Liver (tissue), 8 donors: ENCODE measurements at regions not wholly inside any gene's neighbourhood (a gene's known extent, or its start where the extent isn't known, plus 50 kb on each side); places are given as distances from the start of the nearest gene placed in this dataset.

Source experiments
- DNase-seq: peaks from one replicate; pipeline ENCODE4 v3.0.0-alpha.2; 2017; ENCODE audit warnings: low spot score
- H3K27ac ChIP-seq, 2 donors: one replicate each; pipeline ENCODE4 v1.7.0; 2013; ENCODE audit warnings: inconsistent platforms in 2 of 2, low read length in 2 of 2, control low read depth in 1 of 2, low read depth in 1 of 2, mild to moderate bottlenecking in 1 of 2
- H3K27me3 ChIP-seq, 4 donors: one replicate each; pipeline versions ENCODE4 v1.6.1 to v1.7.0; 2013; ENCODE audit warnings: low read length in 3 of 4, inconsistent platforms in 1 of 4, mild to moderate bottlenecking in 1 of 4, moderate library complexity in 1 of 4; ENCODE audit not compliant: control insufficient read depth in 4 of 4, insufficient read depth in 4 of 4
- H3K36me3 ChIP-seq, 4 donors: one replicate each; pipeline versions ENCODE4 v1.6.1 to v1.7.0; 2013; ENCODE audit warnings: low read length in 3 of 4, mild to moderate bottlenecking in 3 of 4, low read depth in 1 of 4, moderate library complexity in 1 of 4; ENCODE audit not compliant: control insufficient read depth in 4 of 4, insufficient read depth in 3 of 4
- H3K4me1 ChIP-seq, 4 donors: one replicate each; pipeline versions ENCODE4 v1.6.1 to v1.7.0; 2013; ENCODE audit warnings: low read length in 3 of 4, mild to moderate bottlenecking in 3 of 4, moderate library complexity in 1 of 4; ENCODE audit not compliant: control insufficient read depth in 4 of 4, insufficient read depth in 4 of 4
- H3K4me3 ChIP-seq, 3 donors: one replicate each; pipeline versions ENCODE4 v1.6.1 to v1.7.0; 2013; ENCODE audit warnings: low read length in 3 of 3, control low read depth in 1 of 3, low read depth in 1 of 3, mild to moderate bottlenecking in 1 of 3
- H3K9ac ChIP-seq, 2 donors: one replicate each; pipeline ENCODE4 v1.7.0; 2013; ENCODE audit warnings: low read length in 2 of 2, mild to moderate bottlenecking in 2 of 2, moderate library complexity in 2 of 2, control low read depth in 1 of 2, low read depth in 1 of 2
- H3K9me3 ChIP-seq, 4 donors: one replicate each; pipeline versions ENCODE4 v1.6.1 to v1.7.0; 2013; ENCODE audit warnings: low read length in 3 of 4; ENCODE audit not compliant: control insufficient read depth in 4 of 4
- EGR1 ChIP-seq, 2 donors: IDR thresholded peaks; 2 replicates each; pipeline ENCODE4 v1.6.1; 2016 to 2018; ENCODE audit warnings: antibody characterized with exemption in 2 of 2, low read depth in 2 of 2
- FOXA1 ChIP-seq: IDR thresholded peaks from 2 replicates; pipeline ENCODE4 v1.6.1; 2016; ENCODE audit warnings: antibody characterized with exemption
- FOXA2 ChIP-seq: IDR thresholded peaks from 2 replicates; pipeline ENCODE4 v1.6.1; 2016; ENCODE audit warnings: antibody characterized with exemption
- GABPA ChIP-seq, 2 donors: IDR thresholded peaks in 1 of 2; conservative IDR thresholded peaks in 1 of 2; 2 replicates each; pipeline ENCODE4 v1.6.1; 2016; ENCODE audit warnings: antibody characterized with exemption in 2 of 2, mild to moderate bottlenecking in 1 of 2, moderate library complexity in 1 of 2
- HNF4A ChIP-seq, 2 donors: conservative IDR thresholded peaks; 2 replicates each; pipeline ENCODE4 v1.6.1; 2016; ENCODE audit warnings: antibody characterized with exemption in 2 of 2, mild to moderate bottlenecking in 2 of 2
- HNF4G ChIP-seq: IDR thresholded peaks from 2 replicates; pipeline ENCODE4 v1.6.1; 2016; ENCODE audit warnings: antibody characterized with exemption
- JUND ChIP-seq, 2 donors: IDR thresholded peaks; 2 replicates each; pipeline ENCODE4 v1.6.1; 2016; ENCODE audit warnings: antibody characterized with exemption in 2 of 2
- NR2F2 ChIP-seq: IDR thresholded peaks from 2 replicates; pipeline ENCODE4 v1.6.1; 2016; ENCODE audit warnings: antibody characterized with exemption
- RAD21 ChIP-seq, 2 donors: IDR thresholded peaks; 2 replicates each; pipeline ENCODE4 v1.6.1; 2016; ENCODE audit warnings: antibody characterized with exemption in 2 of 2, mild to moderate bottlenecking in 2 of 2
- RXRA ChIP-seq, 2 donors: IDR thresholded peaks; 2 replicates each; pipeline ENCODE4 v1.6.1; 2017 to 2018; ENCODE audit warnings: antibody characterized with exemption in 2 of 2, mild to moderate bottlenecking in 1 of 2
- SP1 ChIP-seq: IDR thresholded peaks from 2 replicates; pipeline ENCODE4 v1.6.1; 2018; ENCODE audit warnings: antibody characterized with exemption, mild to moderate bottlenecking
- TAF1 ChIP-seq: conservative IDR thresholded peaks from 2 replicates; pipeline ENCODE4 v1.6.1; 2016; ENCODE audit warnings: antibody characterized with exemption, mild to moderate bottlenecking
- YY1 ChIP-seq: IDR thresholded peaks from 2 replicates; pipeline ENCODE4 v1.6.1; 2016; ENCODE audit warnings: antibody characterized with exemption, mild to moderate bottlenecking
- WGBS: extraction: QIAGEN DNeasy Blood & Tissue Kit; methylation state at CpG from one replicate; pipeline ENCODE4 v1.1.7; 2013; 5-methylcytosine and 5-hydroxymethylcytosine counted together
- TF ChIP-seq, protein P1 (sequence below): IDR thresholded peaks from 2 replicates; pipeline ENCODE4 v1.6.1; 2016; ENCODE audit warnings: antibody characterized with exemption
- TF ChIP-seq, protein P2 (sequence below): IDR thresholded peaks from 2 replicates; pipeline ENCODE4 v1.6.1; 2016; ENCODE audit warnings: antibody characterized with exemption
- TF ChIP-seq, protein P3 (sequence below): IDR thresholded peaks from 2 replicates; pipeline ENCODE4 v1.6.1; 2016; ENCODE audit warnings: antibody characterized with exemption
- TF ChIP-seq, protein P4 (sequence below): fragments of 150-350 bp; IDR thresholded peaks from 2 replicates; pipeline ENCODE4 v1.5.1; 2017; ENCODE audit warnings: improper control_type of control experiment, low read depth, low read length; ENCODE audit not compliant: missing input control
- TF ChIP-seq, protein P5 (sequence below): IDR thresholded peaks from 2 replicates; pipeline ENCODE4 v1.6.1; 2016; ENCODE audit warnings: antibody characterized with exemption, mild to moderate bottlenecking
- donor health status: healthy.
- donor health status: healthy.
- donor health status: healthy.
- donor health status: healthy.
- donor health status: healthy.

DNA sequence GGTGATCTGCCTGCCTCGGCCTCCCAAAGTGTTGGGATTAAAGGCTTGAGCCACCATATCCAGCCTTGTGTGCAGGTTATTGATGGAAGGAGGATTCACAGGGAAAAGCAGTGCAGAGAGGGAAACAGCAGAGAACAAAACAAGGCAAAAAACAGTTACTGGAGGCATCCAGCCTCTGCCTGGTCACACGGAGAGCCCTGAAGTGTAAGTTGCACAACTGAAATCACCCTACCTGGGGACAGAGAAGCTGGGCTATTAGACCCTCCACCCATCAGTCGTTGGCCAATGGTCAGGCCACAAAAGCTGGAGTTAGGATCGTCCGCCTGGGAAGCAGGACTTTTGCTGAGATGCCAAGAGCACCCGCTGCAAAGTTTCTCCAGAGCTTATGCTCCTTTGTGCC lies 57.9 kb upstream of the BCO1 start (continued):
- TF ChIP-seq, protein P1, sequence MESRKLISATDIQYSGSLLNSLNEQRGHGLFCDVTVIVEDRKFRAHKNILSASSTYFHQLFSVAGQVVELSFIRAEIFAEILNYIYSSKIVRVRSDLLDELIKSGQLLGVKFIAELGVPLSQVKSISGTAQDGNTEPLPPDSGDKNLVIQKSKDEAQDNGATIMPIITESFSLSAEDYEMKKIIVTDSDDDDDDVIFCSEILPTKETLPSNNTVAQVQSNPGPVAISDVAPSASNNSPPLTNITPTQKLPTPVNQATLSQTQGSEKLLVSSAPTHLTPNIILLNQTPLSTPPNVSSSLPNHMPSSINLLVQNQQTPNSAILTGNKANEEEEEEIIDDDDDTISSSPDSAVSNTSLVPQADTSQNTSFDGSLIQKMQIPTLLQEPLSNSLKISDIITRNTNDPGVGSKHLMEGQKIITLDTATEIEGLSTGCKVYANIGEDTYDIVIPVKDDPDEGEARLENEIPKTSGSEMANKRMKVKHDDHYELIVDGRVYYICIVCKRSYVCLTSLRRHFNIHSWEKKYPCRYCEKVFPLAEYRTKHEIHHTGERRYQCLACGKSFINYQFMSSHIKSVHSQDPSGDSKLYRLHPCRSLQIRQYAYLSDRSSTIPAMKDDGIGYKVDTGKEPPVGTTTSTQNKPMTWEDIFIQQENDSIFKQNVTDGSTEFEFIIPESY = no peak
- no peak for TF ChIP-seq FOXA1
- TF ChIP-seq, protein P2, sequence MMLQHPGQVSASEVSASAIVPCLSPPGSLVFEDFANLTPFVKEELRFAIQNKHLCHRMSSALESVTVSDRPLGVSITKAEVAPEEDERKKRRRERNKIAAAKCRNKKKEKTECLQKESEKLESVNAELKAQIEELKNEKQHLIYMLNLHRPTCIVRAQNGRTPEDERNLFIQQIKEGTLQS = no peak
- no peak for TF ChIP-seq YY1
- TF ChIP-seq NR2F2 = no peak
- no peak for TF ChIP-seq SP1
- TF ChIP-seq FOXA2 = no peak
- no peak for TF ChIP-seq JUND (IDR thresholded peaks at IDR 0.05)
- no peak for TF ChIP-seq EGR1 (IDR thresholded peaks at IDR 0.05; ENCODE audit: low read depth in 2 of 2)
- no peak for TF ChIP-seq HNF4G
- no peak for TF ChIP-seq TAF1
- TF ChIP-seq, protein P3, sequence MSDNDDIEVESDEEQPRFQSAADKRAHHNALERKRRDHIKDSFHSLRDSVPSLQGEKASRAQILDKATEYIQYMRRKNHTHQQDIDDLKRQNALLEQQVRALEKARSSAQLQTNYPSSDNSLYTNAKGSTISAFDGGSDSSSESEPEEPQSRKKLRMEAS = no peak

DNA sequence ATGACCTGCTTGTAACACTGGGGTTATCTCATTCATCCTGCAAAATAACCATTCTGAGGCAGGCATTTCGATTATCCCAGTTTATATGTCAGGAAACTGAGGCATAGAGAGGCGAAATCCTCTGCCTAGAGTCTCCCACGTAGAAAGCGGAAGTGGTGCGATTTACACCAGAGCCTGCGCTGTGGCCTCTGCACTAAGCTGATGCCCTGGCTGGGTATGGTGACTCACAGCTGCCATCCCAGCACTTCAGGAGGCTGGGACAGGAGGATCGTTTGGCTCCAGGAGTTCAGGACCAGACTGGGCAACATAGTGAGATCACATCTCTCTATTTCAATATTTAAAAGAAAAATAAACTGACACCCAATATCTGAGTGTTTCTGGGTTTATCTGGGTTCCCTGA lies 59.3 kb upstream of the BCO1 start:
- H3K27ac ChIP-seq = no peak overlapping the region
- 92% methylated on average over 7 of the region's 7 CpGs for WGBS
- DNase-seq = no peak
- H3K4me3 ChIP-seq = no peak overlapping the region
- no peaks in the 10 kb centered on the region for H3K9me3 ChIP-seq
- TF ChIP-seq, protein P4, sequence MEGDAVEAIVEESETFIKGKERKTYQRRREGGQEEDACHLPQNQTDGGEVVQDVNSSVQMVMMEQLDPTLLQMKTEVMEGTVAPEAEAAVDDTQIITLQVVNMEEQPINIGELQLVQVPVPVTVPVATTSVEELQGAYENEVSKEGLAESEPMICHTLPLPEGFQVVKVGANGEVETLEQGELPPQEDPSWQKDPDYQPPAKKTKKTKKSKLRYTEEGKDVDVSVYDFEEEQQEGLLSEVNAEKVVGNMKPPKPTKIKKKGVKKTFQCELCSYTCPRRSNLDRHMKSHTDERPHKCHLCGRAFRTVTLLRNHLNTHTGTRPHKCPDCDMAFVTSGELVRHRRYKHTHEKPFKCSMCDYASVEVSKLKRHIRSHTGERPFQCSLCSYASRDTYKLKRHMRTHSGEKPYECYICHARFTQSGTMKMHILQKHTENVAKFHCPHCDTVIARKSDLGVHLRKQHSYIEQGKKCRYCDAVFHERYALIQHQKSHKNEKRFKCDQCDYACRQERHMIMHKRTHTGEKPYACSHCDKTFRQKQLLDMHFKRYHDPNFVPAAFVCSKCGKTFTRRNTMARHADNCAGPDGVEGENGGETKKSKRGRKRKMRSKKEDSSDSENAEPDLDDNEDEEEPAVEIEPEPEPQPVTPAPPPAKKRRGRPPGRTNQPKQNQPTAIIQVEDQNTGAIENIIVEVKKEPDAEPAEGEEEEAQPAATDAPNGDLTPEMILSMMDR = no peak
- TF ChIP-seq SP1 (no peak), GABPA (IDR thresholded peaks at IDR 0.05 in 1 of 2, conservative IDR thresholded peaks at IDR 0.05 in 1 of 2) (no peak), YY1 (no peak), JUND (IDR thresholded peaks at IDR 0.05) (no peak), NR2F2 (no peak), RXRA (IDR thresholded peaks at IDR 0.05) (no peak), HNF4A (conservative IDR thresholded peaks at IDR 0.05) (no peak), FOXA1 (no peak), FOXA2 (no peak), TAF1 (no peak), EGR1 (IDR thresholded peaks at IDR 0.05; ENCODE audit: low read depth in 2 of 2) (no peak), RAD21 (IDR thresholded peaks at IDR 0.05) (no peak), HNF4G (no peak)
- TF ChIP-seq, protein P1 = no peak
- TF ChIP-seq, protein P3 = no peak
- TF ChIP-seq, protein P5, sequence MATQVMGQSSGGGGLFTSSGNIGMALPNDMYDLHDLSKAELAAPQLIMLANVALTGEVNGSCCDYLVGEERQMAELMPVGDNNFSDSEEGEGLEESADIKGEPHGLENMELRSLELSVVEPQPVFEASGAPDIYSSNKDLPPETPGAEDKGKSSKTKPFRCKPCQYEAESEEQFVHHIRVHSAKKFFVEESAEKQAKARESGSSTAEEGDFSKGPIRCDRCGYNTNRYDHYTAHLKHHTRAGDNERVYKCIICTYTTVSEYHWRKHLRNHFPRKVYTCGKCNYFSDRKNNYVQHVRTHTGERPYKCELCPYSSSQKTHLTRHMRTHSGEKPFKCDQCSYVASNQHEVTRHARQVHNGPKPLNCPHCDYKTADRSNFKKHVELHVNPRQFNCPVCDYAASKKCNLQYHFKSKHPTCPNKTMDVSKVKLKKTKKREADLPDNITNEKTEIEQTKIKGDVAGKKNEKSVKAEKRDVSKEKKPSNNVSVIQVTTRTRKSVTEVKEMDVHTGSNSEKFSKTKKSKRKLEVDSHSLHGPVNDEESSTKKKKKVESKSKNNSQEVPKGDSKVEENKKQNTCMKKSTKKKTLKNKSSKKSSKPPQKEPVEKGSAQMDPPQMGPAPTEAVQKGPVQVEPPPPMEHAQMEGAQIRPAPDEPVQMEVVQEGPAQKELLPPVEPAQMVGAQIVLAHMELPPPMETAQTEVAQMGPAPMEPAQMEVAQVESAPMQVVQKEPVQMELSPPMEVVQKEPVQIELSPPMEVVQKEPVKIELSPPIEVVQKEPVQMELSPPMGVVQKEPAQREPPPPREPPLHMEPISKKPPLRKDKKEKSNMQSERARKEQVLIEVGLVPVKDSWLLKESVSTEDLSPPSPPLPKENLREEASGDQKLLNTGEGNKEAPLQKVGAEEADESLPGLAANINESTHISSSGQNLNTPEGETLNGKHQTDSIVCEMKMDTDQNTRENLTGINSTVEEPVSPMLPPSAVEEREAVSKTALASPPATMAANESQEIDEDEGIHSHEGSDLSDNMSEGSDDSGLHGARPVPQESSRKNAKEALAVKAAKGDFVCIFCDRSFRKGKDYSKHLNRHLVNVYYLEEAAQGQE = no peak
- TF ChIP-seq, protein P2 = no peak
- H3K4me1 ChIP-seq = no peaks in the 10 kb centered on the region
- no peaks in the 10 kb centered on the region for H3K36me3 ChIP-seq
- no peaks in the 10 kb centered on the region for H3K27me3 ChIP-seq
- H3K9ac ChIP-seq = no peak overlapping the region
